ENCODE measurements at regions not wholly inside any gene's neighbourhood (a gene's known extent, or its start where the extent isn't known, plus 50 kb on each side); places are given as distances from the start of the nearest gene placed in this dataset.

- intact Hi-C loops (cut with DNase I; ENCODE audit: low total_unique reads), result no loop called here
- no peaks in the 10 kb centered on the region for H3K9me3 ChIP-seq
- no peaks in the 10 kb centered on the region for H3K36me3 ChIP-seq
- no peak for DNase-seq
- H3K27me3 ChIP-seq, result no peaks in the 10 kb centered on the region
- H3K4me1 ChIP-seq, result no peaks in the 10 kb centered on the region
- no peak overlapping the region for H3K27ac ChIP-seq
- no peak for TF ChIP-seq POLR2A (IDR thresholded peaks at IDR 0.05)
- TF ChIP-seq CTCF (IDR thresholded peaks at IDR 0.05), result no peak
- no peak overlapping the region for H3K4me3 ChIP-seq
These were observed 859.9 kb upstream of the SLC10A2 start for GRCh38 chr13:103926118-103926517.

GRCh38 chr13:103908911-103909310 is 842.7 kb upstream of the SLC10A2 start:
- TF ChIP-seq POLR2A (IDR thresholded peaks at IDR 0.05), result no peak
- TF ChIP-seq CTCF (IDR thresholded peaks at IDR 0.05), result no peak
- Histone ChIP-seq H3K4me1 (no peaks in the 10 kb centered on the region), H3K27me3 (no peaks in the 10 kb centered on the region), H3K36me3 (no peaks in the 10 kb centered on the region), H3K27ac (no peak overlapping the region), H3K4me3 (no peak overlapping the region), H3K9me3 (no peaks in the 10 kb centered on the region)
- intact Hi-C loops (cut with DNase I; ENCODE audit: low total_unique reads), result no loop called here
- DNase-seq, result no peak

GRCh38 chr13:103908274-103908673 is 842.1 kb upstream of the SLC10A2 start:
- no peak for DNase-seq
- no peak for TF ChIP-seq POLR2A (IDR thresholded peaks at IDR 0.05)
- no peak overlapping the region for H3K4me3 ChIP-seq
- H3K27me3 ChIP-seq, result no peaks in the 10 kb centered on the region
- no peaks in the 10 kb centered on the region for H3K9me3 ChIP-seq
- intact Hi-C loops (cut with DNase I; ENCODE audit: low total_unique reads), result no loop called here
- H3K27ac ChIP-seq, result no peak overlapping the region
- no peaks in the 10 kb centered on the region for H3K4me1 ChIP-seq
- H3K36me3 ChIP-seq, result no peaks in the 10 kb centered on the region

- no peaks in the 10 kb centered on the region for H3K4me1 ChIP-seq
- no peaks in the 10 kb centered on the region for H3K27me3 ChIP-seq
- H3K27ac ChIP-seq, result no peak overlapping the region
- no peak for TF ChIP-seq CTCF (IDR thresholded peaks at IDR 0.05)
- no peak for TF ChIP-seq POLR2A (IDR thresholded peaks at IDR 0.05)
- H3K4me3 ChIP-seq, result no peak overlapping the region
- no peaks in the 10 kb centered on the region for H3K36me3 ChIP-seq
- intact Hi-C loops (cut with DNase I; ENCODE audit: low total_unique reads), result no loop called here
- no peak for DNase-seq
- no peaks in the 10 kb centered on the region for H3K9me3 ChIP-seq
These were observed 837.6 kb upstream of the SLC10A2 start for GRCh38 chr13:103903790-103904189.

- H3K36me3 ChIP-seq, result no peaks in the 10 kb centered on the region
- no peaks in the 10 kb centered on the region for H3K27me3 ChIP-seq
- H3K27ac ChIP-seq, result no peak overlapping the region
- no peaks in the 10 kb centered on the region for H3K4me1 ChIP-seq
- intact Hi-C loops (cut with DNase I; ENCODE audit: low total_unique reads), result no loop called here
- DNase-seq, result no peak
- H3K9me3 ChIP-seq, result no peaks in the 10 kb centered on the region
- H3K4me3 ChIP-seq, result no peak overlapping the region
- TF ChIP-seq CTCF (IDR thresholded peaks at IDR 0.05) (no peak), POLR2A (IDR thresholded peaks at IDR 0.05) (no peak)
These were observed 832.3 kb upstream of the SLC10A2 start for GRCh38 chr13:103898481-103898880.

- no peak overlapping the region for H3K4me3 ChIP-seq
- intact Hi-C loops (cut with DNase I; ENCODE audit: low total_unique reads), result no loop called here
These were observed 829.8 kb upstream of the SLC10A2 start for GRCh38 chr13:103895835-103896531.

More at GRCh38 chr13:103895835-103896531, 829.8 kb upstream of the SLC10A2 start:
- H3K4me1 ChIP-seq, result no peaks in the 10 kb centered on the region
- DNase-seq, result no peak
- no peaks in the 10 kb centered on the region for H3K9me3 ChIP-seq
- H3K27me3 ChIP-seq, result no peaks in the 10 kb centered on the region
- H3K36me3 ChIP-seq, result no peaks in the 10 kb centered on the region
- TF ChIP-seq CTCF (IDR thresholded peaks at IDR 0.05), result no peak
- TF ChIP-seq POLR2A (IDR thresholded peaks at IDR 0.05), result no peak
- no peak overlapping the region for H3K27ac ChIP-seq
